Coronary artery (tissue), 2 donors: ENCODE measurements at regions not wholly inside any gene's neighbourhood (a gene's known extent, or its start where the extent isn't known, plus 50 kb on each side); places are given as distances from the start of the nearest gene placed in this dataset.

Experiments
- DNase-seq: peaks from one replicate; pipeline ENCODE4 v3.0.0-alpha.2; 2017; ENCODE audit warnings: low spot score
- H3K27ac ChIP-seq, 2 donors: fragments of 200-600 bp; sonication (generic); one replicate each; pipeline ENCODE4 v1.5.1; 2016 to 2019
- H3K4me3 ChIP-seq: fragments of 200-600 bp; sonication (generic); 2 replicates; pipeline ENCODE4 v1.5.1; 2016; ENCODE audit warnings: mild to moderate bottlenecking, moderate library complexity
- CTCF ChIP-seq: fragments of 200-600 bp; sonication (generic); IDR thresholded peaks from one replicate; pipeline ENCODE4 v1.5.1; 2019; ENCODE audit warnings: antibody characterized with exemption

- no peak overlapping the region for H3K4me3 ChIP-seq
- H3K27ac ChIP-seq = no peak overlapping the region
- no peak for DNase-seq
- TF ChIP-seq CTCF = no peak
Observed at GRCh38 chr2:17035010-17035409, 369.4 kb upstream of the CYRIA start.

- Histone ChIP-seq H3K4me3 (no peak overlapping the region), H3K27ac (no peak overlapping the region)
- DNase-seq = no peak
- TF ChIP-seq CTCF = no peak
Observed at GRCh38 chr2:17030047-17030446, 364.4 kb upstream of the CYRIA start.

- no peak overlapping the region for H3K27ac ChIP-seq
- TF ChIP-seq CTCF = no peak
- no peak for DNase-seq
- H3K4me3 ChIP-seq = no peak overlapping the region
Observed at GRCh38 chr2:17012297-17012696, 346.7 kb upstream of the CYRIA start.

GRCh38 chr2:17010104-17010503 lies 344.5 kb upstream of the CYRIA start:
- DNase-seq = no peak
- Histone ChIP-seq H3K4me3 (no peak overlapping the region), H3K27ac (no peak overlapping the region)
- no peak for TF ChIP-seq CTCF

GRCh38 chr2:17000184-17000482 lies 334.5 kb upstream of the CYRIA start:
- DNase-seq = no peak
- no peak for TF ChIP-seq CTCF
- no peak overlapping the region for H3K4me3 ChIP-seq
- no peak overlapping the region for H3K27ac ChIP-seq

- Histone ChIP-seq H3K4me3 (no peak overlapping the region), H3K27ac (no peak overlapping the region)
- no peak for DNase-seq
- no peak for TF ChIP-seq CTCF
Observed at GRCh38 chr2:16999347-17000183, 333.9 kb upstream of the CYRIA start.

GRCh38 chr2:16978301-16978700 lies 312.7 kb upstream of the CYRIA start:
- TF ChIP-seq CTCF = no peak
- H3K27ac ChIP-seq = no peak overlapping the region
- DNase-seq = no peak
- no peak overlapping the region for H3K4me3 ChIP-seq
